GM10248 (cell line): ENCODE measurements at regions not wholly inside any gene's neighbourhood (a gene's known extent, or its start where the extent isn't known, plus 50 kb on each side); places are given as distances from the start of the nearest gene placed in this dataset.
"Not testable (repeated sequence)": the region's sequence is repeated elsewhere in the genome, so short reads cannot be mapped to it uniquely, and the experiment has no call there.

Experiments
- CTCF ChIA-PET: fragments of 300-600 bp; sonication (Branson Sonifier 250); formaldehyde crosslinking; extraction: SDS; loops from one replicate; lab custom pipeline; 2021; ENCODE audit warnings: antibody characterized with exemption; lab: Yijun Ruan, JAX
- POLR2A ChIA-PET: fragments of 350-650 bp; sonication (Branson Sonifier 250); formaldehyde crosslinking; extraction: SDS; loops from one replicate; lab custom pipeline; 2020; ENCODE audit warnings: antibody characterized with exemption; lab: Yijun Ruan, JAX
- DNase-seq: peaks from one replicate; pipeline ENCODE4 v3.0.0; 2012; ENCODE audit errors: extremely low spot score
- CTCF ChIP-seq: IDR thresholded peaks from 2 replicates; pipeline ENCODE4 v1.5.1; 2012; ENCODE audit warnings: mild to moderate bottlenecking, low read depth; ENCODE audit errors: extremely low read depth, missing control alignments, control extremely low read depth

GRCh38 chr1:5684791-5685190 is 307.4 kb downstream of the NPHP4 start:
- ChIA-PET CTCF (no interaction called here), POLR2A (no interaction called here)
- no peak for TF ChIP-seq CTCF
- DNase-seq, result no peak

- ChIA-PET POLR2A (no interaction called here), CTCF (no interaction called here)
- DNase-seq, result no peak
- TF ChIP-seq CTCF, result no peak
Measured at GRCh38 chr1:5683446-5683845, 308.8 kb downstream of the NPHP4 start.

- CTCF ChIA-PET, result no interaction called here
- TF ChIP-seq CTCF, result no peak
- DNase-seq, result no peak
- POLR2A ChIA-PET, result no interaction called here
Measured at GRCh38 chr1:5682626-5683225, 309.5 kb downstream of the NPHP4 start.

GRCh38 chr1:5681654-5682053 is 310.6 kb downstream of the NPHP4 start:
- no peak for TF ChIP-seq CTCF
- POLR2A ChIA-PET, result no interaction called here
- no peak for DNase-seq
- CTCF ChIA-PET, result no interaction called here

- POLR2A ChIA-PET, result no interaction called here
- no peak for TF ChIP-seq CTCF
- CTCF ChIA-PET, result interaction anchor here (0.9 kb wide), 1 partner anchor 13 kb away, joined by 3 read pairs; no protein-coding TSS in a partner anchor
- DNase-seq, result no peak
Measured at GRCh38 chr1:5680600-5680999, 311.6 kb downstream of the NPHP4 start.

GRCh38 chr1:5678759-5679158 is 313.5 kb downstream of the NPHP4 start:
- DNase-seq, result no peak
- TF ChIP-seq CTCF, result no peak
- CTCF ChIA-PET, result no interaction called here
- POLR2A ChIA-PET, result no interaction called here

GRCh38 chr1:5672355-5672754 is 319.9 kb downstream of the NPHP4 start:
- POLR2A ChIA-PET, DNase-seq, CTCF ChIA-PET: not testable (repeated sequence)
